ENCODE measurements at regions not wholly inside any gene's neighbourhood (a gene's known extent, or its start where the extent isn't known, plus 50 kb on each side); places are given as distances from the start of the nearest gene placed in this dataset.

DNA sequence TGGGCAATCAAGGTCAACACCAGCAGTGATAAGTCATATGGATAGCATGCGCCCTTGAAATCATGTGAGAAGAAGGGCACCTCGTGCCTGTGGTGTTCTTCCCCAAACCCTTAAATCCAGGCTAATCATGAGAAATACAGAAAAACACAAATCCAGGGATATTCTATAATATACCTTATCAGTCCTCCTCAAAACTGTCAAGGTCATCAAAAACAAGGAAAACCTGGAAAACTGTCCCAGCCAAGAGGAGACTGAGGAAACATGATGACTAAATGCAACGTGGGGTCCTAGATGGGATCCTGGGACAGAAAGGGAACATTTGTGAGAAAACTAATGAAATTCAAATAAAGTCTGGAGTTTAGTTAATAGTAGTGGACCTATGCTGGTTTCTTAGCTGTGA lies 201.8 kb upstream of the FAM9B start:
- TF ChIP-seq, protein P1, sequence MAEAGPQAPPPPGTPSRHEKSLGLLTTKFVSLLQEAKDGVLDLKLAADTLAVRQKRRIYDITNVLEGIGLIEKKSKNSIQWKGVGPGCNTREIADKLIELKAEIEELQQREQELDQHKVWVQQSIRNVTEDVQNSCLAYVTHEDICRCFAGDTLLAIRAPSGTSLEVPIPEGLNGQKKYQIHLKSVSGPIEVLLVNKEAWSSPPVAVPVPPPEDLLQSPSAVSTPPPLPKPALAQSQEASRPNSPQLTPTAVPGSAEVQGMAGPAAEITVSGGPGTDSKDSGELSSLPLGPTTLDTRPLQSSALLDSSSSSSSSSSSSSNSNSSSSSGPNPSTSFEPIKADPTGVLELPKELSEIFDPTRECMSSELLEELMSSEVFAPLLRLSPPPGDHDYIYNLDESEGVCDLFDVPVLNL (IDR thresholded peaks at IDR 0.05; ENCODE audit: low read depth, low read length): no peak
- TF ChIP-seq POLR2A (IDR thresholded peaks at IDR 0.05; ENCODE audit: low read depth, low read length): no peak
- TF ChIP-seq ESRRA (IDR thresholded peaks at IDR 0.05; ENCODE audit: low read length): no peak
- TF ChIP-seq MTA3 (IDR thresholded peaks at IDR 0.05; ENCODE audit: borderline replicate concordance, low read length): no peak
- TF ChIP-seq, protein P2, sequence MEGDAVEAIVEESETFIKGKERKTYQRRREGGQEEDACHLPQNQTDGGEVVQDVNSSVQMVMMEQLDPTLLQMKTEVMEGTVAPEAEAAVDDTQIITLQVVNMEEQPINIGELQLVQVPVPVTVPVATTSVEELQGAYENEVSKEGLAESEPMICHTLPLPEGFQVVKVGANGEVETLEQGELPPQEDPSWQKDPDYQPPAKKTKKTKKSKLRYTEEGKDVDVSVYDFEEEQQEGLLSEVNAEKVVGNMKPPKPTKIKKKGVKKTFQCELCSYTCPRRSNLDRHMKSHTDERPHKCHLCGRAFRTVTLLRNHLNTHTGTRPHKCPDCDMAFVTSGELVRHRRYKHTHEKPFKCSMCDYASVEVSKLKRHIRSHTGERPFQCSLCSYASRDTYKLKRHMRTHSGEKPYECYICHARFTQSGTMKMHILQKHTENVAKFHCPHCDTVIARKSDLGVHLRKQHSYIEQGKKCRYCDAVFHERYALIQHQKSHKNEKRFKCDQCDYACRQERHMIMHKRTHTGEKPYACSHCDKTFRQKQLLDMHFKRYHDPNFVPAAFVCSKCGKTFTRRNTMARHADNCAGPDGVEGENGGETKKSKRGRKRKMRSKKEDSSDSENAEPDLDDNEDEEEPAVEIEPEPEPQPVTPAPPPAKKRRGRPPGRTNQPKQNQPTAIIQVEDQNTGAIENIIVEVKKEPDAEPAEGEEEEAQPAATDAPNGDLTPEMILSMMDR (IDR thresholded peaks at IDR 0.05 in 2 of 3, conservative IDR thresholded peaks at IDR 0.05 in 1 of 3; ENCODE audit: control insufficient read depth in 2 of 3, extremely low read depth in 1 of 3, insufficient read depth in 1 of 3, low read depth in 3 of 3, low read length in 3 of 3): no peak
- TF ChIP-seq SPI1 (IDR thresholded peaks at IDR 0.05; ENCODE audit: borderline replicate concordance, insufficient read depth, low read depth, low read length): no peak

Data from GM12878 (cell line).